ENCODE measurements at regions not wholly inside any gene's neighbourhood (a gene's known extent, or its start where the extent isn't known, plus 50 kb on each side); places are given as distances from the start of the nearest gene placed in this dataset.

GRCh38 chr5:167790045-167790444 lies 501.4 kb upstream of the WWC1 start:
- no peak overlapping the region for H3K27ac ChIP-seq
- TF ChIP-seq, protein P1, sequence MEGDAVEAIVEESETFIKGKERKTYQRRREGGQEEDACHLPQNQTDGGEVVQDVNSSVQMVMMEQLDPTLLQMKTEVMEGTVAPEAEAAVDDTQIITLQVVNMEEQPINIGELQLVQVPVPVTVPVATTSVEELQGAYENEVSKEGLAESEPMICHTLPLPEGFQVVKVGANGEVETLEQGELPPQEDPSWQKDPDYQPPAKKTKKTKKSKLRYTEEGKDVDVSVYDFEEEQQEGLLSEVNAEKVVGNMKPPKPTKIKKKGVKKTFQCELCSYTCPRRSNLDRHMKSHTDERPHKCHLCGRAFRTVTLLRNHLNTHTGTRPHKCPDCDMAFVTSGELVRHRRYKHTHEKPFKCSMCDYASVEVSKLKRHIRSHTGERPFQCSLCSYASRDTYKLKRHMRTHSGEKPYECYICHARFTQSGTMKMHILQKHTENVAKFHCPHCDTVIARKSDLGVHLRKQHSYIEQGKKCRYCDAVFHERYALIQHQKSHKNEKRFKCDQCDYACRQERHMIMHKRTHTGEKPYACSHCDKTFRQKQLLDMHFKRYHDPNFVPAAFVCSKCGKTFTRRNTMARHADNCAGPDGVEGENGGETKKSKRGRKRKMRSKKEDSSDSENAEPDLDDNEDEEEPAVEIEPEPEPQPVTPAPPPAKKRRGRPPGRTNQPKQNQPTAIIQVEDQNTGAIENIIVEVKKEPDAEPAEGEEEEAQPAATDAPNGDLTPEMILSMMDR (conservative IDR thresholded peaks at IDR 0.05), result no peak

- TF ChIP-seq, protein P1 (conservative IDR thresholded peaks at IDR 0.05), result no peak
- no peak overlapping the region for H3K27ac ChIP-seq
Observed at GRCh38 chr5:167790462-167791260, 500.8 kb upstream of the WWC1 start.

GRCh38 chr5:167792514-167792913 lies 498.9 kb upstream of the WWC1 start:
- TF ChIP-seq, protein P1 (conservative IDR thresholded peaks at IDR 0.05), result no peak
- H3K27ac ChIP-seq, result no peak overlapping the region

DNA sequence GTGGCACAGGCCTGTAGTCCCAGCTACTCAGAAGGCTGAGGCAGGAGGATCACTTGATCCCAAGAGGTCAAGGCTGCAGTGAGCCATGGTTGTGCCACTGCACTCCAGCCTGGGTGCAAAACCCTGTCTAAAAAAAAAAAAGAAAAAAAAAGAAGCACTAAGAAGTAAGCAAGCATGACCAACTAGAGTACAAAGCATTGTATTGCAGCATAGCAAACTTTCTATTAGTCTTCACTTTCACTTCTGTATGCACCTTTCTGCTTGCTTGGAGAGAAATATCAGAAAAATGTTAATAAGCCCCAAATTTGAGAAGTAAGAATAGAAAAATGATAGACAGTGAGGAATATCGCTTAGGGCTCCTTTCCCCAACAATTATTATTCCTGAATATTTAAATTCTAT lies 497.7 kb upstream of the WWC1 start:
- H3K27ac ChIP-seq, result no peak overlapping the region
- TF ChIP-seq, protein P1 (conservative IDR thresholded peaks at IDR 0.05), result no peak

GRCh38 chr5:167794121-167794520 lies 497.3 kb upstream of the WWC1 start:
- TF ChIP-seq, protein P1 (conservative IDR thresholded peaks at IDR 0.05), result no peak

DNA sequence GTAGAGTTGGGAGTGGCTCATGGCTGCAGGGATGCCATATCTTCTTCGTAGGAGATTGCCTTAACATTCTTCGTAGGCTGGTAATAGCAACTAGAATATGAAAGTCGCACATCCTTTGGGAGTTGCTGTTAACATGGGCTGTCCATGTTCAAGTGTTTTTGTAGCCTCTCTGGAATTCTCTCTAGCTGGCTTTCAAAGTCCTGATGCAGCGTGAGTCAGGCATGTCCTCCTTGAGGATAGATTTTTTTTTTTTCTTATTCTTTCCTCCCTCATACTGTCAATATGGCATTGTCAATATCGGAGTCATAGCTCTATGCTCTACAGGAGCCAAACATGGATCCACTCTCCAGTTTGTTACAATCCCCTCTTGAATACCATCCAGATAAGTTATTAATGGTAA lies 494.8 kb upstream of the WWC1 start:
- TF ChIP-seq, protein P1 (conservative IDR thresholded peaks at IDR 0.05), result no peak
- H3K27ac ChIP-seq, result no peak overlapping the region

More at GRCh38 chr5:167794121-167794520, 497.3 kb upstream of the WWC1 start:
- no peak overlapping the region for H3K27ac ChIP-seq

- TF ChIP-seq, protein P1 (conservative IDR thresholded peaks at IDR 0.05), result no peak
- no peak overlapping the region for H3K27ac ChIP-seq
Observed at GRCh38 chr5:167797933-167798332, 493.5 kb upstream of the WWC1 start.
